ENCODE measurements at regions not wholly inside any gene's neighbourhood (a gene's known extent, or its start where the extent isn't known, plus 50 kb on each side); places are given as distances from the start of the nearest gene placed in this dataset.

DNA sequence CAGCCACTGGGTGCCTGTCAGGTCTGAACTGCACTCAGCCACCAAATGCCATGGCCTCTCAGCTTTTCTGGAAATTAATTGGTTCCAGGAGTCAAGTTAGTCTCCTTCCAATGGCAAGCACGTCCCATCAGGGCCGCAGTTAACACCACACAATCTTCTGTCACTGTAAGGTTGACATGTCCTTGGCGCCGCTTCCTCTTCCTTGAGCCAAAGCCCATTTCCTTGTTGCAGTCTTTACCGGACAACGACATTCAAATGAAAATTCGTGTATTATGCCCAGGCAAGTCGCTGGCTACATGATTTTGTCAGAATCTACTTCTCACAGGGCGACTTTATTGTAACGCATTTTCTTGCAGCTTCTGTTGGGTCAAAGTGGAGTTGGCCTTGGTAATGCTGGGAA, 430.6 kb upstream of the KAZN start:
- TF ChIP-seq, protein P1, sequence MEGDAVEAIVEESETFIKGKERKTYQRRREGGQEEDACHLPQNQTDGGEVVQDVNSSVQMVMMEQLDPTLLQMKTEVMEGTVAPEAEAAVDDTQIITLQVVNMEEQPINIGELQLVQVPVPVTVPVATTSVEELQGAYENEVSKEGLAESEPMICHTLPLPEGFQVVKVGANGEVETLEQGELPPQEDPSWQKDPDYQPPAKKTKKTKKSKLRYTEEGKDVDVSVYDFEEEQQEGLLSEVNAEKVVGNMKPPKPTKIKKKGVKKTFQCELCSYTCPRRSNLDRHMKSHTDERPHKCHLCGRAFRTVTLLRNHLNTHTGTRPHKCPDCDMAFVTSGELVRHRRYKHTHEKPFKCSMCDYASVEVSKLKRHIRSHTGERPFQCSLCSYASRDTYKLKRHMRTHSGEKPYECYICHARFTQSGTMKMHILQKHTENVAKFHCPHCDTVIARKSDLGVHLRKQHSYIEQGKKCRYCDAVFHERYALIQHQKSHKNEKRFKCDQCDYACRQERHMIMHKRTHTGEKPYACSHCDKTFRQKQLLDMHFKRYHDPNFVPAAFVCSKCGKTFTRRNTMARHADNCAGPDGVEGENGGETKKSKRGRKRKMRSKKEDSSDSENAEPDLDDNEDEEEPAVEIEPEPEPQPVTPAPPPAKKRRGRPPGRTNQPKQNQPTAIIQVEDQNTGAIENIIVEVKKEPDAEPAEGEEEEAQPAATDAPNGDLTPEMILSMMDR (conservative IDR thresholded peaks at IDR 0.05 in 1 of 2, IDR thresholded peaks at IDR 0.05 in 1 of 2; ENCODE audit: extremely low read depth in 1 of 2, insufficient read depth in 1 of 2, low read depth in 1 of 2, low read length in 2 of 2), result no peak
- no peak for TF ChIP-seq EZH2 (IDR thresholded peaks at IDR 0.05; ENCODE audit: borderline replicate concordance, low read length)

Measured in mammary epithelial cell (primary cell).